ENCODE measurements at regions not wholly inside any gene's neighbourhood (a gene's known extent, or its start where the extent isn't known, plus 50 kb on each side); places are given as distances from the start of the nearest gene placed in this dataset.

DNA sequence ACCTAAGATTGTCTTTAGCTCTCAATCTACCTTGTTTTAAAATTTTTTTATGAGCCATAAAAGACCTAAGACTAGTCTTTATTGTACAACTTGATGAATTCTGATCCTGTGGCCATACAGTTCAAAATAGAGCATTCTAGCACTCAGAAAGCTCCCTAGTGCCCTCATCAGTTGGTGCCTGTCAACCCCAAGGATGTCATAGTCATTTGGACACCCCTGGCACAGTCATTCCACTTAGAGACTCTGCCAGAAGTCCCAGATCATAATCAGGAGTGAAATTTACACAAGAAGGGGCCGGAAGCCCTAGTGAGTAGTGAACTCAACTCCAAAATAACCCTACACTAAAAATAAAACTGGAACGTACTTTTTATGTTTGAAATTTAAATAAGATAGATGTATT lies 80.0 kb upstream of the INSIG1 start:
- peak; percentile 79 for DNase-seq

GRCh38 chr7:155218276-155219153 lies 79.2 kb upstream of the INSIG1 start:
- DNase-seq, result no peak

DNA sequence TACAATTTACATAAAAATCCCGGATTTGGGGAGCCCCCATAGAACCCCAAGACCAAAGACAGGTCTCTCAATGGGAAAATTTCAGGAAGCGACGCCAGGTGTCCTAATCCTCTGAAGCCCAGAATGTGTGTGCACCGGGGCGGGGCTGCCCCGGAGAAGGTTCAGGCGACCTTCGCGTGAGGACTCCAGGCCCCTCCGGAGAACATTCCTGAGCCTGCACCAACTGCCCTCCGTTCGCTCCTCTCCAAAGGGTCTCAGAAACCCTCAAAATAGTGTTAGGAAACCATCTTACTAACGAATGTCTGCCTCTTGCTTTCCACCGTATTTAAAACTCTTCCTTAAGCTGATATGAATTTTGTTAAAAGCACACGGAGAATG lies 78.5 kb upstream of the INSIG1 start:
- no peak for DNase-seq

GRCh38 chr7:155219947-155220769 lies 77.5 kb upstream of the INSIG1 start:
- DNase-seq, result no peak

DNA sequence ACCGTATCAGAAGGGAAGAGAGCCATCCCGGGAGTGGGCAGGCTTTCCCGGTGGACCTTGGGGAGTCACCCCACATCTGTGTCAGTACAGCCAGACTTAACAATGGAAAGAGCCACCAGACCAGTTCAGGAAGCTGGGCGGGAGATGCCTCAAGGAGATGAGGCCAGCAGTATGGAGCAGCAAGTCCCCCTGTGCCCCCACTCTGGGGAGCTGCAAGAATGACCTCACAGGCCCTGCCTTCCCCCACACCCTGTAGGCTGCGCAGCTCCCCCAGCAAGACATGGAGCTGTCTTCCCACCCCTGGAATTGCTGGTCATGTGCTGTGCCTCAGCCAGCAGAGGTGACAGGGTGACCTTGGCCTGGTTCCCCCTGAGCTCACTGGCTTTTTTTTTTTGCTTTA lies 76.8 kb upstream of the INSIG1 start:
- no peak for DNase-seq

- no peak for DNase-seq
Measured at GRCh38 chr7:155221547-155221946, 76.1 kb upstream of the INSIG1 start.

- DNase-seq, result peak; percentile 35
Measured at GRCh38 chr7:155222061-155222460, 75.6 kb upstream of the INSIG1 start.

- DNase-seq, result no peak
Measured at GRCh38 chr7:155222573-155222972, 75.1 kb upstream of the INSIG1 start.

- no peak for DNase-seq
Measured at GRCh38 chr7:155223021-155223420, 74.7 kb upstream of the INSIG1 start.

DNA sequence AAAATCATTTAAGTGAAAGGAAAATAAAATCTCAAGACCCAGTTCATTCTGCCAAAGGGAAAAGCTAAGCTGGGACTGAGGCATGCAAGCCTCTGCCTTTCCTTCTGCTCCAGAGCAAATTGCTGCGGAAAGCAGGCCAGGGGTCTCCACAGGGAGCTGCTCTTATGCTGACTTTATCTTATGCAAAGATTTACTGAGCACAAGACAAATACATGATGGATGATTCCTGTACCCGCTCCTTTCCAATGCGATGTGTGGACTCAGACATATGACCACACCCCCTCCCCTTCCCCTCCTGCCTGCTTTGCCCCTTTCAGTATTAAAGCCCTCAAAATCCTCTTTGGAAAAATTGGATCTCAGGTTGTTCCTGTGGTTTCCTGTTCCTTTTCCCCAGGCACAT lies 74.2 kb upstream of the INSIG1 start:
- no peak for DNase-seq

DNA sequence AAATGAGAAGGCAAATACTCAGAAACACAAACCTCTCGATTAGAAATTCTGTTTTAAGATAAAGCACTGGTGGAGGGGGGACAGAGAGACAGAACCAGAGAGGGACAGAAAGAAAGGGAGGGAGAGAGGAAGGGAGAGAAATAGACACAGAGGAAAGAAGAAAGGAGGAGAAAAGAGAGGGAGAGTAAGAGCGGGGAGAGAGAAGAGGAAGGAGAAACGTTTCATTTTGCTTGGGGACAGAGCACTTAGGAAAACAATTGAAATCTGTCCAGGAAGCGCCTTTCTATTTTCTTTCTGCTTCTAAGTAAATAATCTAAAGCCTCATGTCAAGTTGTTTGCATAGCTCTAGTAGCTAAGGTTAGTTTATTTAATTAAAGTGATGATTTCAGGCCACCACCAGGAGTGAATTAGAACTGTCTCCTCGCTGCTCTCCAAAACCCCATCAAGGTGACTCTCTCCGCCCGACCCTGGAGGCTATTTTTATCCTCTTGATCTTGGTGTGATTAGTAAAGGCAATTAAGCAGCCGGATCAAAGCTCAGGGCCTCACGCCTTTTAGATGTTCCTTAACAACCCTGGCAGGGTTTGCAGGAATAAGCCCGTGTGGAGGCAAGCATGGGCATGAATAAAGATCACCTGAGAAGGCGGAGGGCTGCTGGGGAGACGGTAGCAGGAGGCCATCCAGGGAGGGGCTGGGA lies 73.4 kb upstream of the INSIG1 start:
- no peak for DNase-seq

- DNase-seq, result no peak
Measured at GRCh38 chr7:155225095-155225494, 72.6 kb upstream of the INSIG1 start.

- DNase-seq, result no peak
Measured at GRCh38 chr7:155225516-155225915, 72.2 kb upstream of the INSIG1 start.

- no peak for DNase-seq
Measured at GRCh38 chr7:155226261-155227003, 71.2 kb upstream of the INSIG1 start.

- no peak for DNase-seq
Measured at GRCh38 chr7:155227004-155227787, 70.5 kb upstream of the INSIG1 start.

DNA sequence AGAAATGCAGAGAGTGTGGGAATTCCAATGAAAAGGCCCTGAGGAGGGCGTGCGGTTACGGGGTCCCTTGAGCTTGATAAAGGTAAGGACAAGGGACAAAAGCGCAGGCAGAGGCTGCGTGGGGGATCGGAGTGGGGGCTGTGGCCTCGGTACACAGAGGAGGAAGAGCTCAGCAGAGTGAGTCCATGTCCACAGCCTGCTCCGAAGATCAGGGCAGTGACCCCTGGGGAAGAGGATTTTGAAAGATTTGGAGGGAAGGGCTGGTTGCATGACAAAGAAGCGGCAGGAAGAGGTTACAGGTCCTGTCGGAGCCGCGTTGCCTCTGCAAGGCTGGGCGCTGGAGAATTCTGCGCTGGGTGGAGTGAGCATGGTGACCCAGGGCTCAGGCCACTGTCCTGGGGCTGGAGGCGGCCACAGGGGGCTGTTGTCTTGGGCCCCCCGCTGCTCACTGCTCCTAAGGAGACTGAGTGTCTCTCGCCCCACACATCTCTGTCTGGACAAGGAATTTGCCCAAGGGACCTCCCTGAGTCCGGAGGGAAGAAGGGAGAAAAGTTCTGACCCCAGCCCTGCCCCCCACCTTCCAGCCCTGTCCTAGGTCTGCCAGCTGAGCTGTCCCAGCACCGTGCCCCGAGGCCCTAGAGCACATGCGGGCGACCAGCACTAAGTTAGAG lies 69.8 kb upstream of the INSIG1 start:
- no peak for DNase-seq

DNA sequence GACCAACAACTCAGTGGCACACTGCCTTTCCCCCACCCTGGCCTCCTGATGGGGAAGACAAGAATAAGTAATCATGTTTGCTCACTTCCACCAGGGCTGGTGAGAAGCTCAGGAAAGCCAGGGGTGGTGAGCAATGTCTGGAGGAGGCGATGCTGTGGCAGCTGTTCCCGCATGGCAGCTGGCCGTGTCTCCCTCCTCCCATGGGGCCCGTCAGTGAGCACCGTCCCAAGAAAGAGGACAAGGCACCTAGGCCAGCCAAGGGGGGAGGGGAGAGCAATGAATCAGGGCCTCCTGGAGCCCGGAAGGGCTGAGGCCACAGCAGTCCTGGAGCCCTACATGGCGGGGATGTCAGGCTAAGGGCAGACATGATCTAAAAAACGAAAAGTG lies 69.2 kb upstream of the INSIG1 start:
- DNase-seq, result no peak

GRCh38 chr7:155228894-155229293 lies 68.8 kb upstream of the INSIG1 start:
- no peak for DNase-seq

GRCh38 chr7:155229548-155230168 lies 68.0 kb upstream of the INSIG1 start:
- no peak for DNase-seq

- no peak for DNase-seq
Measured at GRCh38 chr7:155230169-155230593, 67.5 kb upstream of the INSIG1 start.

- no peak for DNase-seq
Measured at GRCh38 chr7:155231241-155231800, 66.4 kb upstream of the INSIG1 start.
